ENCODE measurements at regions not wholly inside any gene's neighbourhood (a gene's known extent, or its start where the extent isn't known, plus 50 kb on each side); places are given as distances from the start of the nearest gene placed in this dataset.

GRCh38 chr6:74199215-74199915 lies 503.4 kb downstream of the CD109 start:
- TF ChIP-seq CTCF (IDR thresholded peaks at IDR 0.05; ENCODE audit: insufficient read depth, low read depth, low read length): no peak
- no peak for TF ChIP-seq EZH2 (IDR thresholded peaks at IDR 0.05; ENCODE audit: insufficient read depth, low read length)

Measured in astrocyte (in vitro differentiated cells and primary cell).